HG03196 (cell line): ENCODE measurements at regions not wholly inside any gene's neighbourhood (a gene's known extent, or its start where the extent isn't known, plus 50 kb on each side); places are given as distances from the start of the nearest gene placed in this dataset.

Source experiments
- ATAC-seq: cut with Tn5 transposase; IDR thresholded peaks from one replicate; pipeline ENCODE4 v1.9.1; 2021; ENCODE audit not compliant: unreplicated experiment

DNA sequence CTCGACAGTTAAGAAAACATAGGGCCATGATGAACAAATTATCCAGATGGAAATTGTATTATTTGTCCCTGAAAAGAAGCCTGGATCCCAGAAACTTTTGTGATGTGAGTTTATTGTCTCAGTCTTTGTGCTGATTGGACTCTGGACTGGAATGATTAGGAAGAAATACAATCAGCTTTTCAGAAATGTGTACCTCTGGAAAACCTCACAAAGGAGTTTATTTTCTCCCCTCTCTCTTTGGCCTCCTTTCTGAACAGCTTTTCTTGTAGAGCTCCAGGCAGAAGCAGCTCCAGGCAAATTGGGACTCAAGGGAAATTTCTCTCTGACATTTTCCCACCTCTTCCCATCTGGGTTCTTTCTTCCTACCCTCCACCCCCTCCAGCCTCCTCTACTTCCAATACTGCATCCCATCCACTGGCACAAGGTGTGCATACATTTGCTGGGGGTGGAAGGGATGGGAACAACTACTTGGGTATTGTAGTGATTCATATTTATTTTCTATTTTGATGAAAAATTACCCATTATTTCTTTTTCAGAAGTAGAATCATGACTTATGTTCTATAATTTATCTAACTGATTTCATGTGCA lies 119.7 kb downstream of the CD47 start:
- ATAC-seq = no peak

DNA sequence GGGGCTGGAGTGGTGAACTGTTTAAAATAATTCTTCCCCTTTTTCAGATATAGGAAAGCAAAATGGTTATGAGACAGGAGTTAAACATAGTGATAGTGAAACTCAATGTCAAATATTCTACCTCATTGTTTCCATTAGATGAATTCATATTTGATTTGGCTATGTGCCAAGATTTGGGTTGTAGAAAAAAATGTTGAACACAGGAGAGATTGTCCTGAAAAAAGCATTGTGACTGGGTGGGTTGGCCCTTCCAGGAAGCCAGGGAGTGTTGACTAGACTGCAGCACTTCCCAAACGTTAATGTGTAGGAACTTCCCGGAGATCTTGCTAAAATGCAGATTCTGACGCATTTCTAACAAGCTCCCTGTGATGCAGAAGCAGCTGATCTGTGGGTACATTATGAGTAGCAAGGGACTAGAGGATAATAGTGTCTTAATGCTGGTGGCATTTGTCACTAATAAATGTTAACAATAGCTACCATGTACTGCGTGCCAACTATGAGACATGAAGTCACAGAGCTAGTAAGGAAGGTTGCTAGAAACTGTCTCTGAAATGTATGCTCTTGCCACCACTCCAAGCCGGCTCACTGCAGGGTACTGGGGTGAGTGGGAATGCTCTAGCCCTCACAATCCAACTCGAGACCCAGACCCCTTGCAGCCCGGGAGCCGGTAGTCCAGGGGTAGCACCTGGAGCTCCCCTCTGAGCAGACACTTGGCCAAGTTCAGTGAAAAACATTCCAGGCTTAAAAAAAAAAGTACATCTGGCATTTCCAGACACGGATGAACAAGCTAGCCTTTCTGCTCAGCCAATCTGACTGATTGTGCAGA lies 120.6 kb downstream of the CD47 start:
- ATAC-seq = no peak

DNA sequence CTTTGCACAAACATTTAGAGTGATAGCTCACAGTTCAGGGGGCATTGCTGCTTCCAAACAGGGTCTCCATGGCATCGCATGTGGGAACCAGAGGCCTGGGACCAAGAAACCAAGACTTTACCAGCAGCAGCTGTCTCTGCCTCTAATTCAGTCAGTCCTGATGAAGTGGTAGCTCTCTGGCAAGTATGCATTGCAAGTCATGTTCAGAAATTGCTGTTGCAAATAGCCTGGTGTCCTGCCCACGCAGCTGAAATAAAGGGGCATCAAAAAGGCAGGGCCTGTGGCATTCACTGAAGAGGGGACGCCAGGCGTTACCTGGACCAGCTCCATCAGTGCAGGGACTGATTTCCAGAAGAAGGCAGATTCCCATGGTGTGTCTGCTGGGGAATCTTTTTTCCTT lies 121.3 kb downstream of the CD47 start:
- no peak for ATAC-seq

DNA sequence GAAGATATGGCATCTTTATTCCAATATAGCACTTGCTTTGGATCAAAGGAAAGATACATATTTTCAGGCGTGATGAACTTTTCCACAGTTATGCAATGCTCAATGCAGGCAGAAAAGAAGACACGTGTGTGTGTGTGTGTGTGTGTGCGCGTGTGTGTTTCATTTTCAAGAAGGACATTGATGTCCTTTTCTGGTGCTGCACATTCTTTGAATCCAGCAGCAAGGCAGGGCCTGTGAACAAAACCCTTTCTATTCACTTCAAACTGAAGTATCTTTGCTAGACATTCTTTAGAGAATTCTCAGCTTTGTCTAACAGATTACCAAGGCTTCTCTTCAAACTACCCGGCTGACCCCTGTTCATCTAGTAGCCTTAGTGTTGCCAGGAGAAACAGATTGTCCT lies 124.6 kb downstream of the CD47 start:
- ATAC-seq = no peak

DNA sequence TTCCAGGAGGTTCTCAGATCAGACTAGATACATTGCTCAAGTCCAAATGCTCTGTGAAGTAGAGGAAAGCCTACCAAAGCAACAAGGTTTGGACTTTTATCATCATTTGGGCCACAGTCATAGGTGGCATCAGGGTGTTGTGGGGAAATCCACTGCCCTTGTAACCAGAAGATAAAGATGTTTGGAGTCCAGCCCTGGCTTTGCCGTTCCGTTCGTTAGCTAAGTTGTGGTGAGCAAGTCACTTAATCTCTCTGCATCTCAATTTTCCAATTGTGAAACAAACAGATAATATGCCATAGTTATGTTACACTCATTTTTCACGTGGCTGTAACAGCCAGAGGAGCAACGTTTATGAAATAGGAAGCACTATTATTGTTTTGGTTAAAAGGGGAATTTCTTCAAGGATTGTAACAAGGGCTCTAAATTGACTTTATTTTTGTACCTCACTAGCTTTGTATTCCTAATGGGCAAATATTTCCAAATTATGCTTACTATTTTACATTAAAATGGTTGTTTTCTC lies 125.6 kb downstream of the CD47 start:
- no peak for ATAC-seq

DNA sequence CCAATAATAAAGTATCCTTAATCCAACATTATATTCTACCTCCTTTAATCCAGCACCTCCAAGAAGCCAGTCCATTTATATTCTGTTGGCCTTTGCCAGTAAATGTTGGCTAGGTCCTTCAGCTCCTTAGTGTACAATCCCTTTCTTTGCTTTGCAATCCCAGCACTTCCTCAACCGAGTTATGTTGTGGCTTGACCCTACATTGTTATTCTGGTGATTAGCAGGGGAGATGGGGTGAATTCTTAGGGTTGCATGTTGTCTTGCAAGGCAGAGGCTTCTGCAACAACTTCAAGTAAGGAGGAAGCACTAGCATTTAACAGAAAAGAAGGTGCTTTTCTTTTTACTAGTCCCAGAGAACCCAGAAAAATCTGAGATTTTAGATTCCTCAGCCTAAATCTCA lies 127.2 kb downstream of the CD47 start:
- no peak for ATAC-seq

DNA sequence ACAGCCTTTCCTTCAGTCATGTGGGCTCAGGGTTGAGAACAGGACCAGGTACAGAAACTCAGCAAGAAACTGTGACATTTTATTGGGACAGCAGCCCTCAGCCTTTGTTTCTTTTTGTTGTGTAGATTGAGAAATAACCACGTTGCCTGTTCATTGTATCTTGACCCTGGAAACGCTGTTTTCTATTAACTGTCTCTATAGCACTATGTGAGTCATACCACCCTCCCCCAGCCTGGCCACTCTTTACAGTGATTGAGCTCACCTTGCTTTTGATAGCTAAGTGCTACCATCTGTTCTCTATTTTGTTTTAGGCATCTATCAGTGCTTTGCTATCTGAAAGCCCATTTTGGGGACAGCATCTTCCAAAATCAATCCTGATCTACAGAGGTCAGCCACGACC lies 127.9 kb downstream of the CD47 start:
- no peak for ATAC-seq

DNA sequence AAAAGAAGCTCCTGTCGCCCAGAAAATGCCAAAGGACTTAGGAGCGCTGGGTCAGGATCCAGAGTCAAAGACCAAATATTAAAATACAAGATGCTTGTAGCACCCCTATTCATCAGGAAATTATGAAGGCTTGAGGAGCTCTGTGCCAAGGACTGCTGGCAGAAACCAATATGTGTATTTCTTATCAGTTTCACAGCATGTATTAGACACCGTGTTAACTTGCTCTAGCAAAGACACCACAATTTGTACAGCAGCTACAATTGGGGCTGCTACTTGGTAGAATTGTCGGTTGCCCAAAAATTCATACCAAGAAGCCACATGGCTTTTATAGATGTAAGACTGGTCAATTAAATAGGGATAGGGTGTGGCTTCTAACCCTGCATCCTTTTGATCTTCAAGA lies 128.8 kb downstream of the CD47 start:
- ATAC-seq = no peak

DNA sequence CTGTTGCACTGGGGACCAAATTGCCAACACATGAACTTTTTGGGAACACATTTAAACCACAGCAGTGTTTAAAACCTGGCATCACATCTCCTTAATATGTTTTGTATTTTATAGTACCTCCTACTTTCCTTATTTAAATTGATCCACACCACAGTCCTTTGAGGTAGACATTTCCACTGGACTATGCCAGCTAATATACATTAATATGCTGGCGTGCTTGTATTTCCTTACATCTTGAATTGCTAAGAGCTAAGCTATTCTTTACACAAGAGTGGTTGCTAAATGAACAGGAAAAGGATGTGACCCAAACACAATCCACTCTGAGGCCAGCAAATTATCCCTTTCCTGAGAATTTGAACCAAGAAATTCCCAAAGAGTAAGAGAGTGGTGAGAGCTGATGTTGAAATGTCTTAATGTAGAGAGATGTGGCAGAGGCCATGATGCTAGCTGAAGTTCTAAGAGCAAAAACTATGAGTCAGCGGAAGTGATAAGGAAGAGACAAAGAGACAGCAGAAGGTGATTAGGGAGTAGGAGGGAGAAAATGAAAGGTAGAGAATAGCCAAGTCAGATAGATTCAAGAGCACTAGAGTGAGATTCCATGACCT lies 131.2 kb downstream of the CD47 start:
- ATAC-seq = no peak

DNA sequence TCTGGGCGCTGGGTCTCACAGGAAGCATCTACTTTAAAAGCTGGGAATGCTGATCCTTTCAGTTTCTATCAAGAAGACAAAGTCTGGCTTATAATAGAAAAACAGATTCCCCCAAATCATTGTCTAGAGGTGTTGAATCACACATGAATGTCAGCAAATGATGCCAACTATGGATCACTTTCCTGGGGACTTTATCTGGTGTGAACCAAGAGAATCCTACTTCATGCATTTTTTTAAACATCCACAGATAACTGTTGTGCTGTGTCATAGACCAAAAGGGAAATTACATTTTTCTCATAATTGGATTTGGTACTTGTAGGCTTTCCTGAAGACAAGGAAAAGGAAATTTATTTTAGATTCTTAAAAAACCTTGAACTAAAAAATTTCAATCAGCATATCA lies 132.7 kb downstream of the CD47 start:
- no peak for ATAC-seq

DNA sequence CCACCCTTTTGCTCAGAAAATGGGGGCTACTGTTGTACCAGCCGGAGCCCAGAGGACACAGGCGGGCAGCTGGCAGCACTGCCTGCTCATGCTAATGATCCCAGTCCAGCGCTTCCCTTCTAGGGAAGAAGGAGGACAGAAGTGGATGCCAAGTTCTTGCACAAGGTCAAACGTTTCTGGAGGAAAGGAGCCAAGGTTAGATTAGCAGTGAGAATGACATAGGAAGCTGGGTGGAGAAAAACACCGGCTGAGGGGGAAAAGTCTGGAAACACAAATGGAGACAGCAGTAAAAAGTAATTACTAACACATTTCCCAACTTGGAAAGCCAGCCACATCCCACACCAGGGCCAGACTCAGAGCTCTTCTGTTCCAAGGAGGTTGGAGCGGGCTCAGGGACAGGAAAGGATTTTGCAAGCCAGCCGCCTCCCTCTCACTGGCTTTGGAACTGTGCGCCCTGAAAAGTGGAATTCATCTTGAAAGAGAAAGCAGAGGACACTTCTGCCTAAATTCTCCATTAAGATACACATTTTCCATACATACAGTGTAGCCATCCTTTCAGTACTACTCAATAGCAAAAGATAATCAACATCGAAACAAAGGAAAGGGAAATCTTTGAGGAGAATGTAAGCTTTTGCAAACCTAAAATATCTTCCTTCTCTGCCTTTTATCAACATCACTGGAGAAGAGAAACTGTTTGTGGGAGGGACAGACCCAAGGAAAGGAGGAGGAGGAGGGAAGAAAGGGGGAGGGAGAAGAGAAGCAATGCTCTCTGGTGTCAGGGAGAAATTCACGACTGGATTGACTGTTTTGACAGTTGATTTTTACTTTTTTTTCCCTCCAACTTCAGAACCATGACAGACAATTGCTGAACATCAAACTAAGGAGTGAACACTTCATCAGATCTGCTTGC lies 133.6 kb downstream of the CD47 start:
- ATAC-seq = no peak

DNA sequence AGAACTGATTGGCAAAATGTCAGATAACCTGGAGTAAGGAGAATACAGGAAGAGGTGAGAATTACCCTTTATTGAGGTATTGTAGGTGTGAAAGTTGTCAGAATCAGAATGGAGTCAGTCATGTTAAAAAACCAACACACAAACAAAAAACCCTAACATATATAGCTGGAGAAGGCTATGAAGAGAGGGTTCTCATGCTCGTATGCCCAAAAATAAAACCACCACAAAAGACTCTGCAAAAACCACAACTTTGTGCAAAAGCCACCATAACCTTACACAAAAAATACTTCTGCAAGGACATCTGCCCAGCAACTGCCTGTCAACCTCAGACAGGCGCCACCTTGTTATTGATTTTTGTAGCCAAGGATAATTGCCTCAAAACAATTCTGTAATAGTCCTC lies 136.0 kb downstream of the CD47 start:
- no peak for ATAC-seq

DNA sequence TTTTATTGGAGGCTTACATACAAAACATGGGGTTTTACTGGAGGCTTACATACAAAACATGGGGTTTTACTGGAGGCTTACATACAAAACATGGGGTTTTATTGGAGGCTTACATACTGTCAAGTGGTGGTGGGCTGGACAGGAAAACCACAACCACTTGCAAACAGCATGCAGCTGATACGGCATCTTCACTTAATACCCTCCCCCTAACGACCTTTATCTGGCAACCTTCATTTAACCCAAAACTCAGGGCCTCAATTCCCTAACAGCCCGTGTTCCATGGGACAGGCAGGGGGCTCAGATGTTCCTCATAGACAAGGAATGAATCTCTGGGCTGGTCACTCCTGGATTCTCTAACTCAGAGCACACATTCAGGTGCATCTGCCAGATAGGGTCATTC lies 137.1 kb downstream of the CD47 start:
- ATAC-seq = no peak

DNA sequence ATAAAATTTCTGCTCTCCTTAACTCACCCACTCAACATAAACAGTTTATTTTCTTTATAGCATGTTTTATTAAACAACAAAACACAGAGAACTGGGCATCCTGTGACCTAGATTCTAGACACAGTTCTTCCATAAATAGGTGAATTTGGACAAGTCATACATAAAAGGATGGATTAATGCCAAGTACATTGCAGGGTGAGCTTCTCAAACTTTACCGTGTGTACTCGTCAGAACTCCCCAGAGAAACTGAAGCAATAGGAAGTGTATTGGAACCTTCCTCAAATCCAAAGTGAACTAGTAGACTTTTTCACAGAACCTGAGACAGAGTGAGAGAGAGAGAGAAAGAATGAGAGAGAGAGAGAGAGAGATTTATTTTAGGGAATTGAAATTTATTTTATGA lies 139.7 kb downstream of the CD47 start:
- ATAC-seq = no peak

DNA sequence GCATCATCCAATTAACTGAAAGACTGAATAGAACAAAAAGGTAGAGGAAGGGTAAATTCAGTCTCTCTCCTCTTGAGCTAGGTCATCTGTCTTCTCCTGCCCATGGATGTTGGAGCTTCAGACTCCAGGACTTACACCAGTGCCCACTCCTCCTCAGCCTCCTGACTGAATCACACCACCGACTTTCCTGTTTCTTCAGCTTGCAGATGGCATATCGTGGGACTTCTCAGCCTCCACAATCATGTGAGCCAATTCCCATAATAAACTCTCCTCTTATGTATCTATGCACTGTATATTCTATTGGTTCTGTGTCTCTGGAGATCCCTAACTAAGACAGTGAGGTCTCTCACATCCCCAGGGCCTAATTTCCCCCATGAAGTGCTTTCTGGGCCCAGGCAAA lies 140.4 kb downstream of the CD47 start:
- no peak for ATAC-seq

DNA sequence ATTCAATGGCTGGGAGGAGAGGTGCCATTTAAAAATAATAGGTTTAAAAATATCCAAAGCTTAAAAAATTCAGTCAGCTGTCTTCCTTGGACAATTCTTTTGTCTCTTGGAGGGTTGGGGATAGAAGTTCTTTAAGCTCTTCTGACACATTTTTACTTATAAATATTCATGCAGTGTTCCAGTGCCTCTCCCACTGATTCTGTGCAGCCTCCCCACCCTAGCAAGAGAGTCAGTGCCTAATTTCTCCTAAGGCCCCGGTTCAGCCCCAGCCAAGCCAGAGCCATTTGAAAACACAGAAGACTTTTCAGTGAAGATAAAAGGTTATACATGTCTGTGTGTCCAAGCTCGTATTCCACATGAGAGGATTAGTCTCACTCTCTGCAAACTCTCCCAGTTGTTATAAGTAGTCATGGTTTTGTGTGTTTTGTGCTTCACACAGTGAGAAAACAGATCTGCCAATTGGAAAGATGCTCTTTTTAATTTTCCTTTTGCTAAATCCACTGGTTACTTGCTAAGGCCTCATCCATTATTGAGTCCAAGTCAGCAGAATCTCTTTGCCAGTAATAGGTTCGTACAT lies 141.3 kb downstream of the CD47 start:
- ATAC-seq = no peak

DNA sequence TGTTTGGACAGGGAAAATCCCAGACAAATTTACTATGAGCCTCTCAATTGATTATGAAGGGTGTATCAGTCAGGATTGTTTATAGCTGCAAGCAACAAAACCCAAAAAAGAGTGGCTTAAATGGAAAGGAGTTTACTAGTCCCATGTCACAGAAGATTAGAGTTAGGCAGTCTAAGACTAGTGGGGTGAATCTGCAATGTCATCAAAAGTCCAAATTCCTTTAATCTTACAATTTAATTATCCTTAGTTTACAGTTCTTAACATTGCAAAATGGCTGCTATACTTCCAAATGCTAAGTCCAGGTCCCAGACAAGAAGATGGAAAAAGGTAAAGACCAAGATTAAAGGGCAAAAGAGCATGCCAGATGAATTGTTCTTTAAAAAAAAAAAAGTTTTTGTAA lies 143.6 kb downstream of the CD47 start:
- no peak for ATAC-seq

DNA sequence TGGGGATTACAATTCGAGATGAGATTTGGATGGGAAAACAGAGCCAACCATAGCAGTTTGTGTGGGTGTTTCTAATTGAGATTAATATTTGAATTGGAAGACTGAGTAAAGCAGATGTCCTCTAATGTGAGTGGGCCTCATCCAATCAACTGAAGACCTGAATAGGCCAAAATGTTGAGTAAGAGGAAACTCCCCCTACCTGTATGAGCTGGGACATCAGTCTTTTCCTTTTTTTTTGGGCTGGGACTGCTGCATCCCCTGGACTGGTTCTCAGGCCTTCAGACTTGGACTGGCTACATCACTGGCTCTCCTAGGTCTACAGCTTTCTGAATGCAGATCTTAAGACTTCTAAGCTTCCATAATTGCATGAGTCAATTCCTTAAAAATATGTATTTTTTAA lies 144.1 kb downstream of the CD47 start:
- no peak for ATAC-seq

DNA sequence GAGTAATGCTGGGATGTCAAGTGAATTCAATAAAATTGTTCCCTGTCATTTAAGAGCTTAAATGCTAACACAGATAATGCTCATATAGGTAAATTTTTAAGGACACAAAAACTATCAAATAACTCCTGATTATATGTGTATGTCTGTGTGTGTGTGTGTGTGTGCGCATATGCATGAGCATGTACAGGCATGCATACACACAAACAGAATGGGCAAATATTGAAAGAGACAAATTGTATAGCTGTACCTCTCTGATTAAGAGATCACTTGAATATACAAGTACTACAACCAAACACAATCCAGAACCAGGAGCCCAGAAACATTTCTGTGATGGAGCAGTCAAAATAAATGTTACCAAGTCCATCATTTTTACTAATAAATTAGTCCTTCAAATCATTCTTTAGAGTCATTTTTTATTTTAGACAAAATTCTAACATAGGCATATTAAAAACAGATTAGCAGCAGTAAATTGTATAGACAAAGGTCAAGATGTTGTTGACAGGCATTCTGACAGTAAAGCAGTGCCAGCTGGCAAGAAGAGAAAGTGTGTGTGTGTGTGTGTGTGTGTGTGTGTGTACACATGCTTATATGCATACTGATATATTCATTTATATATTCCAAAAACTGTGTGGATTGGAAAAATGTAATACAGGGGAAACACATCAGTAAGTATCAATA lies 145.3 kb downstream of the CD47 start:
- no peak for ATAC-seq

DNA sequence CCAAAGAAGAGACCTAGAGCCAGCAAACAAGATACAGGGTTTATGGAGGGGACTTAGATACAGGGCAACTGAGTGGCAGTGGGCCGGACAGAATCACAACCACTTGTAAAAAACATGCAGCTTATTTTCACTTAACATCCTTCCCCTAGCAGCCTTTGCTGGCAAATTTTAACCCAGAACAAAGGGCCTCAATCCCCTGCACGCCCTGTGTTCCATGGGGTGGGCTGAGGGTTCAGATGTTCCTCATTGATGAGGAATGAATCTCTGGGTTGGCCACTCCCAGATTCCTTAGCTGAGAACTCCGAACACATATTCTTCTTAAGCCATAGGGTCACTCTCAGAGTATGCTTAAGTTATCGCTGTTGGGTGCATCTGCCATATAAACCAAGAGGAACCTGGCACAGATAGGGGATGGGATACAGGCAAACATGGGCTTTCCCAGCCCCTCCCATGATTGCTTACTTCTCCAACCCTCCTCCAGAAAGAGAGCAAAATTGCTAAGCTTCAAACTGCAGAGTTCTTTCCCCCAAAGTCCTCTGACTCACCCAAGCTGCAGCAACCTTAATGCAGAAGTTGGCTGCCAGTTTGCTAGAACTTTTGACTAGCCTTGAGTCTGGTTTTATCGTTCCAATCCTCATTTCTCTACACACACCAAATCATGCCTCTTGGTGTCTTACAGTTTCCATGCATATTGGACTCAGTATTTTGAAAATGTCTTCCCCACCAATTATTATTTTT lies 146.9 kb downstream of the CD47 start:
- no peak for ATAC-seq
